HPDE6-E6E7 (cell line): ENCODE measurements at regions not wholly inside any gene's neighbourhood (a gene's known extent, or its start where the extent isn't known, plus 50 kb on each side); places are given as distances from the start of the nearest gene placed in this dataset.
"Not testable (repeated sequence)": the region's sequence is repeated elsewhere in the genome, so short reads cannot be mapped to it uniquely, and the experiment has no call there.

Experiments used
- DNase-seq: peaks from one replicate; pipeline ENCODE4 v3.0.0; 2011; ENCODE audit warnings: missing footprints; ENCODE audit errors: extremely low spot score

- no peak for DNase-seq
Measured at GRCh38 chr13:79625517-79625916, 144.6 kb downstream of the NDFIP2 start.

DNA sequence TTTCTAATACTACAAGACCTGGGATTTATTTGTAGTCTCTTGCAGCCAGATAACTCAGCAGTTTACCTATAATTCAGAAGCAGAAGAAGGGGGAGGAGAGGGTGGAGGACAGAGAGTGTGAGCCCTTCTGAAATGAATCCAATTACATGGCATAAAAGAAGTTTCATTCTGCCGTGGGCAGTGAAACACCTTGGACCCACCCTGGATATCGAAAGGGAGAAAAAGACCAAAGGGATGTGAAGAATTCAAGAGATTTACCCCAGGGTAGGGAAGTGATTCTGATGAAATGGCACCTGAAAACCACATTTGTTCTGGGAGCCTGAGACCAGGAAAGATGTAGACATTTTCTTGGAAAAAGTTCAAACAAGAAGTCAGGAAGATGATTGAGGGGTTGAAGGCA lies 140.9 kb downstream of the NDFIP2 start:
- DNase-seq: peak; percentile 25

DNA sequence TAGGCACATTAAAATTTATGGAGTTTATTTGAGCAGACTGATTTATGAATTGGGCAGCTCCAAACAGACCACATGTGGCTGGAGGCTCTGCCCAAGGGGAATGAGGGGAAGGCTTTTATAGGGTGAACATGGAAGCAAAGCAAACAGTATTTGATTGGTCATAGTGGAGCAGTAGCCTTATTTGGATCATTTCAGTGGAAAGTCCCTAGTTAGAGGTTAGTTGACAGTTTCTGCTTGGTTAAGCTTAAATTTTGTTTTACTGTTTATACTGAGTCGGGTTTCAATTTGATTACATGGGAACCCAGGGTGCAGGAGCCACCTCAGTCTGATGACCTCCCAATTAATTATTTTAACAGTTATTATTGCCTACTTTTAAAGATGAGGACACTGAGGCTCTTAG lies 140.5 kb downstream of the NDFIP2 start:
- DNase-seq: no peak

DNA sequence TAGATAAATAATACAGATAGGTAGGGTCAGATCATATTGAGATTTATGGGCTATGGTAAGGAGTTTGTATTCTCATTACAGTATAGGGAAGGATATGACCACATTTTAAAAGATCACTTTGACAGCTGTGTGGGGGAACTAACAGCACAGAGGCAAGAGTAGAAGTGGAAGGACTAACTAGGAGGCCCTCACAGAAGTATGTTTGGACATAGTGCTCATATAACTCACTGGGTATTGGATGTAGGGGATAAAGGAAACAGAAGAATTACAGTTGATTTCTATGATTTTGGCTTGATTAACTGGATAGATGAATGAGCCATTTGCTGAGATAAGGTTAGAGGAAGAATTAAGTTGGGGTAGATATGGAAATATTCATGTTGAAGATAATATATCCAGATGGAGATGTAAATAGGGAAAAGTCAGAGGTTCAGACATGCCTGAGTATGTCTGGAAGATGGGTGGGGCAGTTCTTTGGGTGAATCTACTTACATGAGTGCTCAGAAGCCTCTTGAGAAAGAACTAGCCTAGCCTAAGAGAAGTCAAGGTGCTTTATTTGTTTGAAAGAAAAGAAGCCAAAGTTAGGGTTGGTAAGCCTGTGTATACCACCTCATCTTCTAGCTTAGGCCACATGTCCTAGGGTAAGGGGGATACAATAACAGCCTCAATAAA lies 133.4 kb downstream of the NDFIP2 start:
- no peak for DNase-seq

DNA sequence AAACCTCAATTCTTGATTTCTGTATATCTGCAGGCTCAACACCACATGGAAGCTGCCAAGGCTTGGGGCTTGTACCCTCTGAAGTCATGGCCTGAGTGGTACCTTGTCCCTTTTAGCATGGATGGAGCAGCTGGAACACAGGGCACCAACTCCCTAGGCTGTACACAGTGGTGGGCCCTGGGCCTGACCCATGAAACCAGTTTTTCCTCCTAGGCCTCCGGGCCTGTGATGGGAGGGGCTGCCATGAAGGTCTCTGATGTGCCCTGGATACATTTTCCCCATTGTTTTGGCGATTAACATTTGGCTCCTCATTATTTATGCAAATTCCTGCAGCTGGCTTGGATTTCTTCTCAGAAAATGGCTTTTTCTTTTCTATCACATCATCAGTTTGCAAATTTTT lies 131.6 kb downstream of the NDFIP2 start:
- no peak for DNase-seq

- DNase-seq: not testable (repeated sequence)
Measured at GRCh38 chr13:79607895-79608294, 126.9 kb downstream of the NDFIP2 start.
